ENCODE measurements at regions not wholly inside any gene's neighbourhood (a gene's known extent, or its start where the extent isn't known, plus 50 kb on each side); places are given as distances from the start of the nearest gene placed in this dataset.

DNA sequence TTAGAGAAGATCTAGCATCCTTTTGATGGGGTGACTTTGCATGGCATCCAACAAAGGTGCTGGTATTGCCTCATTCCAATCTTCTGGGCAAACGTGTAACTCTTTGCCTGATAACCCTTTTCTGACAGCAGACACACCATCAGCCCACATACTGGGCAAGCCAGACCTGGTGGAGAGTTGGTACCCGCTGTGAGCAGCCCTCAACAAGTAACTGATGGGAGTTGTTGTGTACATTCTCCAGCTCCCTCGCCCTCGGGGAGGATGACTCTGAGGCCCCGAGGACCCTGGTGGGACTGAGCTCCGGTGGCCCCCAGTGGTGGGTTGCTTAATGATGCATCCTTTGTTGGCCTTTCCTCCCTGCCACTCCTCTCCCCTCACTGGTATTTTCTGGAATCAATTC, 102.4 kb upstream of the SLC6A11 start:
- 50% methylated on average over 6 of the region's 6 CpGs for WGBS
- Histone ChIP-seq H3K4me1 (replicated peaks) (no peaks in the 10 kb centered on the region), H3K9me3 (no peaks in the 10 kb centered on the region), H3K36me3 (no peaks in the 10 kb centered on the region), H3K4me3 (no peak overlapping the region), H3K27me3 (replicated peaks; ENCODE audit: insufficient read depth) (peaks cover 3% of the 10 kb centered on the region), H3K27ac (no peak overlapping the region)
- TF ChIP-seq, protein P1, sequence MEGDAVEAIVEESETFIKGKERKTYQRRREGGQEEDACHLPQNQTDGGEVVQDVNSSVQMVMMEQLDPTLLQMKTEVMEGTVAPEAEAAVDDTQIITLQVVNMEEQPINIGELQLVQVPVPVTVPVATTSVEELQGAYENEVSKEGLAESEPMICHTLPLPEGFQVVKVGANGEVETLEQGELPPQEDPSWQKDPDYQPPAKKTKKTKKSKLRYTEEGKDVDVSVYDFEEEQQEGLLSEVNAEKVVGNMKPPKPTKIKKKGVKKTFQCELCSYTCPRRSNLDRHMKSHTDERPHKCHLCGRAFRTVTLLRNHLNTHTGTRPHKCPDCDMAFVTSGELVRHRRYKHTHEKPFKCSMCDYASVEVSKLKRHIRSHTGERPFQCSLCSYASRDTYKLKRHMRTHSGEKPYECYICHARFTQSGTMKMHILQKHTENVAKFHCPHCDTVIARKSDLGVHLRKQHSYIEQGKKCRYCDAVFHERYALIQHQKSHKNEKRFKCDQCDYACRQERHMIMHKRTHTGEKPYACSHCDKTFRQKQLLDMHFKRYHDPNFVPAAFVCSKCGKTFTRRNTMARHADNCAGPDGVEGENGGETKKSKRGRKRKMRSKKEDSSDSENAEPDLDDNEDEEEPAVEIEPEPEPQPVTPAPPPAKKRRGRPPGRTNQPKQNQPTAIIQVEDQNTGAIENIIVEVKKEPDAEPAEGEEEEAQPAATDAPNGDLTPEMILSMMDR (IDR thresholded peaks at IDR 0.05) = no peak
- no peak for TF ChIP-seq POLR2AphosphoS5 (IDR thresholded peaks at IDR 0.05)
- no peak for TF ChIP-seq POLR2A (IDR thresholded peaks at IDR 0.05)
- intact Hi-C loops (cut with DNase I) = no loop called here
- DNase-seq (ENCODE audit: low spot score) = no peak

DNA sequence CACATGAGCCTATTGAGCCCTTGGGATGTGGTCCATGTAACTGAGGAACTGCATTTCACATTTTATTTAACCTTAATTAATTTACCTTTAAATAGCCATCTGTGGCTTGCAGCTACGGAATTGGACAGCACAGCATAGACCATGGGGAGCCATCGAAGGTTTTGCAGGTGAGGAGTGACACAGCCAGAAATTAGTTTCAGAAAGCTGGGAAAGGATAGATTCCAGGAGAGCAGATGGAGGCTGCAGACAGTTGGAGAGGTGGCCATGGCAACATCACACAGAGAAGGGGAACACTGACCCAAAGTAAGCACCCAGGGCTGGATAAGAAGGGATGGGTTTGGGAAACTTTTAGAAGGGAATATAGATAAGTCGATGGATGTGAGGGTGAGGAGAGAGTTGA, 100.1 kb upstream of the SLC6A11 start:
- H3K4me1 ChIP-seq (replicated peaks) = no peaks in the 10 kb centered on the region
- peaks cover 3% of the 10 kb centered on the region for H3K27me3 ChIP-seq (replicated peaks; ENCODE audit: insufficient read depth)
- H3K4me3 ChIP-seq = no peak overlapping the region
- DNase-seq (ENCODE audit: low spot score) = no peak
- intact Hi-C loops (cut with DNase I) = no loop called here
- H3K27ac ChIP-seq = no peak overlapping the region
- TF ChIP-seq POLR2A (IDR thresholded peaks at IDR 0.05) (no peak), POLR2AphosphoS5 (IDR thresholded peaks at IDR 0.05) (no peak)
- TF ChIP-seq, protein P1 (IDR thresholded peaks at IDR 0.05) = no peak
- WGBS = 94% methylated on average over 3 of the region's 3 CpGs
- H3K36me3 ChIP-seq = no peaks in the 10 kb centered on the region
- H3K9me3 ChIP-seq = no peaks in the 10 kb centered on the region

DNA sequence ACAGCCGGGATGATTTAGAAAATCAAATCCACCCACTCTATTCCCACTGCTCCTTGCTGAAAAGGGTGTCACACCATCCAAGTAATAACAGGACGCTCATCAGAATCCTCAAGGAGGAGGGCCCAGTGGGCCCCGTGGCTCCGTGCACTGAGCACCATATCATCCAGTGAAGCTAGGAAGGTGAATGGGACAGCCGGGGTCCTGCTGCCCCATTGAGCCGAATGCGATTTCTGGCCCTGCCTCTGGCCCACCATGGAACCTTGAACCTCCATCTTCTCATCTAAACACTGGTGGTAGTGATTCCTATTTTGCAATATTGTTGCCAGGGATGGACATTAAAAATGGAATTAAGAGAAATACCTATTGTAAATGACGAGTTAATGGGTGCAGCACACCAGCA, 99.1 kb upstream of the SLC6A11 start:
- no peaks in the 10 kb centered on the region for H3K36me3 ChIP-seq
- WGBS = 89% methylated on average over 8 of the region's 8 CpGs
- H3K27ac ChIP-seq = no peak overlapping the region
- H3K4me1 ChIP-seq (replicated peaks) = no peaks in the 10 kb centered on the region
- TF ChIP-seq POLR2AphosphoS5 (IDR thresholded peaks at IDR 0.05) (no peak), POLR2A (IDR thresholded peaks at IDR 0.05) (no peak)
- TF ChIP-seq, protein P1 (IDR thresholded peaks at IDR 0.05) = no peak
- no peak overlapping the region for H3K4me3 ChIP-seq
- peaks cover 3% of the 10 kb centered on the region for H3K27me3 ChIP-seq (replicated peaks; ENCODE audit: insufficient read depth)
- DNase-seq (ENCODE audit: low spot score) = no peak
- no peaks in the 10 kb centered on the region for H3K9me3 ChIP-seq
- intact Hi-C loops (cut with DNase I) = no loop called here

DNA sequence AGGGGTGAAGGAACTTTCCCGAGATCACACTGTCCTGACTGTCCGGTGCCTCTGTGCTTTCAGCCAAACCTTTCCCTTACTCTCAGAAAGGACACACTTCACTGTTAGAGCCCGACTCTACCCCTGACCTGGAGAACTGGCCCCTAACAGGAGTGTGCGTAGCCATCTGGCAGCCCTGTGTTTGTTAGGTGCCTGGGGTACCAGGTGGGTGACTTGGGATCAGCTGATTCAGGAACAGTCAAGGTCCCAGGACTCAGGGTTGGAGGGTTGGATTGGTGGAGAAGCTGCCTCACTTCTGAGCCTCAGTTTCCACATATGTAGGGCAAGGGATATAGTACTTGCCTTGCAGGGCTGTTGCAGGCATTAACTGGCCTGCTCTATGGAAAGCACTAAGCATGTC, 98.3 kb upstream of the SLC6A11 start:
- intact Hi-C loops (cut with DNase I) = no loop called here
- H3K27me3 ChIP-seq (replicated peaks; ENCODE audit: insufficient read depth) = peaks cover 3% of the 10 kb centered on the region

DNA sequence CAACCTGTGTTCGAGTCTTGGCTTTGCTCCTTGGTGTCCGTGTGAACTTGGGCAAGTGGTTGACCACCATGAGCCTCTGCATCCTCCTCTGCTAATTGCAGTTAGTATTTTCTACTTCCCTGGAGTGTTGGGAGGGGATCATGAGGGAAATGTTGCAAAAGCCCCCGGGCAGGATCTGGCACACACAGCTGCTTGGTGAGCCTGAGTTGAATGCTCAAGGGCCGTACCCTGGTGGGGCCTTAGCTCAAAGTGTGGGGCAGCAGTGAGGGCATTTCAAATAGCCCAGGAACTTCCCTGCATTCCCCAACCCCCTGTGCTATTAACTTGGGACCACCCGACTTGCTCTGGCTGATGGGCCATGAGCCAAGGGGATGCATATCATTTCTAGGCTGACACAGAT, 94.9 kb upstream of the SLC6A11 start:
- 74% methylated on average over 5 of the region's 5 CpGs for WGBS
- no peak for DNase-seq (ENCODE audit: low spot score)
- intact Hi-C loops (cut with DNase I) = no loop called here

More for the DNA sequence above, 98.3 kb upstream of the SLC6A11 start:
- Histone ChIP-seq H3K4me3 (no peak overlapping the region), H3K9me3 (no peaks in the 10 kb centered on the region), H3K27ac (no peak overlapping the region), H3K4me1 (replicated peaks) (no peaks in the 10 kb centered on the region), H3K36me3 (no peaks in the 10 kb centered on the region)
- 95% methylated on average over 4 of the region's 4 CpGs for WGBS
- no peak for DNase-seq (ENCODE audit: low spot score)
- TF ChIP-seq POLR2A (IDR thresholded peaks at IDR 0.05) = no peak
- no peak for TF ChIP-seq POLR2AphosphoS5 (IDR thresholded peaks at IDR 0.05)
- TF ChIP-seq, protein P1 (IDR thresholded peaks at IDR 0.05) = no peak

More for the DNA sequence above, 94.9 kb upstream of the SLC6A11 start:
- Histone ChIP-seq H3K4me1 (replicated peaks) (no peaks in the 10 kb centered on the region), H3K27me3 (replicated peaks; ENCODE audit: insufficient read depth) (peaks cover 3% of the 10 kb centered on the region), H3K4me3 (no peak overlapping the region), H3K27ac (no peak overlapping the region), H3K36me3 (no peaks in the 10 kb centered on the region), H3K9me3 (no peaks in the 10 kb centered on the region)
- no peak for TF ChIP-seq POLR2A (IDR thresholded peaks at IDR 0.05)
- TF ChIP-seq POLR2AphosphoS5 (IDR thresholded peaks at IDR 0.05) = no peak
- TF ChIP-seq, protein P1 (IDR thresholded peaks at IDR 0.05) = no peak

Measured in prostate gland (tissue), 2 donors.